ENCODE measurements at regions not wholly inside any gene's neighbourhood (a gene's known extent, or its start where the extent isn't known, plus 50 kb on each side); places are given as distances from the start of the nearest gene placed in this dataset.
"Not testable (repeated sequence)": the region's sequence is repeated elsewhere in the genome, so short reads cannot be mapped to it uniquely, and the experiment has no call there.

DNA sequence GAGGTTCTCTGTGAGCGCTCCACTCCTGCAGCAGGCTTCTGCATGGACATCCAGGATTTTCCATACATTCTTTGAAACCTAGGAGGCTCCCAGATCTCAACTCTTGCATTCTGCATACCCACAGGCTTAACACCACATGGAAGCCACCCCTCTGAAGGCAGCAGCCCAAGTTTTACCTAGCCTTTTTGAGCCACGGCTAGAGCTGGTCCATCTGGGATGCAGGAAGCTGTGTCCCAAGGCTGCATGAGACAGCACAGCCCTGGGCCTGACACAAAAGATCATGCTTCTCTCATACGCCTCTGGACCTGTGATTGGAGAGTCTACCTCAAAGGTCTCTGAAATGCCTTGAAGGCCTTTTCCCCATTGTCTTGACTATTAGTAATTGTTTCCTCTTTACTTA is 53.6 kb upstream of the RPRM start:
- ATAC-seq (ENCODE audit: low FRiP score): no peak
- no peaks in the 10 kb centered on the region for H3K4me1 ChIP-seq (ENCODE audit: control insufficient read depth in 1 of 2, insufficient read depth in 2 of 2, low read length in 2 of 2)
- no peak overlapping the region for H3K4me3 ChIP-seq (ENCODE audit: low read length in 2 of 2)
- no peaks in the 10 kb centered on the region for H3K27me3 ChIP-seq (ENCODE audit: control insufficient read depth in 1 of 2, insufficient read depth in 2 of 2, low read length in 1 of 2)
- intact Hi-C loops (cut with DNase I): no loop called here
- H3K27ac ChIP-seq (ENCODE audit: low read depth in 1 of 2, low read length in 2 of 2): no peak overlapping the region
- no peaks in the 10 kb centered on the region for H3K36me3 ChIP-seq (ENCODE audit: control insufficient read depth in 1 of 2, insufficient read depth in 2 of 2, low read length in 1 of 2)
- DNase-seq: no peak
- WGBS, 2 donors: 84 to 89% methylated on average over 3 of the region's 3 CpGs
- no peaks in the 10 kb centered on the region for H3K9me3 ChIP-seq (ENCODE audit: control insufficient read depth, low read length)

DNA sequence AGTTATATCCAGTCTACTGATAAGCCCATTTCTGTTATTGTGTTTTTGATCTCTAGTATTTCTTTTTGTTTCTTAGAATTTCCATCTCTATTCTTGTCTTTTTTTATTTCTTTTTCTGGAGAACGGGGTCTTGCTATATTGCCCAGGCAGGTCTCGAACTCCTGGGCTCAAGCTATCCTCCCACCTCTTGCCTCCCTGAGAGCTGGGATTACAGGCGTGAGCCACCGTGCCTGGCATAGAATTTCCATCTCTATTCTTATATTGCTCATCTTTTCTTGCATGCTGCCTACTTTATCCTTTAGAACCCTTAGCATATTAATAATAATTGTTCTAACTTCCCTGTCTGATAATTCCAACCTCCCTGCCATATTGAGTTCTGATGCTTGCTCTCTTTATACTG is 55.2 kb upstream of the RPRM start:
- WGBS, 2 donors: 92 to 95% methylated on average over 4 of the region's 4 CpGs
- H3K4me1 ChIP-seq (ENCODE audit: control insufficient read depth in 1 of 2, insufficient read depth in 2 of 2, low read length in 2 of 2); DNase-seq; H3K27ac ChIP-seq (ENCODE audit: low read depth in 1 of 2, low read length in 2 of 2); ATAC-seq (ENCODE audit: low FRiP score); H3K9me3 ChIP-seq (ENCODE audit: control insufficient read depth, low read length); H3K27me3 ChIP-seq (ENCODE audit: control insufficient read depth in 1 of 2, insufficient read depth in 2 of 2, low read length in 1 of 2); intact Hi-C loops (cut with DNase I); H3K4me3 ChIP-seq (ENCODE audit: low read length in 2 of 2); H3K36me3 ChIP-seq (ENCODE audit: control insufficient read depth in 1 of 2, insufficient read depth in 2 of 2, low read length in 1 of 2): not testable (repeated sequence)

DNA sequence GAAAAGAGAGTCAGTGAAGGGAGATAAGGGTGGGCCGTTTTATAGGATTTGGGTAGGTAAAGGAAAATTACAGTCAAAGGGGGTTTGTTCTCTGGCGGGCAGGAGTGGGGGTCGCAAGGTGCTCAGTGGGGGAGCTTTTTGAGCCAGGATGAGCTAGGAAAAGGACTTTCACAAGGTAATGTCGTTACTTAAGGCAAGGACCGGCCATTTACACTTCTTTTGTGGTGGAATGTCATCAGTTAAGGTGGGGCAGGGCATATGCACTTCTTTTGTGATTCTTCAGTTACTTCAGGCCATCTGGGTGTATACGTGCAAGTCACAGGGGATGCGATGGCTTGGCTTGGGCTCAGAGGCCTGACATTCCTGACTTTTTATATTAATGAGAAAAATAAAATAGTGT is 56.0 kb upstream of the RPRM start:
- H3K36me3 ChIP-seq (ENCODE audit: control insufficient read depth in 1 of 2, insufficient read depth in 2 of 2, low read length in 1 of 2); H3K4me1 ChIP-seq (ENCODE audit: control insufficient read depth in 1 of 2, insufficient read depth in 2 of 2, low read length in 2 of 2); H3K9me3 ChIP-seq (ENCODE audit: control insufficient read depth, low read length); ATAC-seq (ENCODE audit: low FRiP score); H3K27ac ChIP-seq (ENCODE audit: low read depth in 1 of 2, low read length in 2 of 2); H3K27me3 ChIP-seq (ENCODE audit: control insufficient read depth in 1 of 2, insufficient read depth in 2 of 2, low read length in 1 of 2); DNase-seq; H3K4me3 ChIP-seq (ENCODE audit: low read length in 2 of 2); intact Hi-C loops (cut with DNase I): not testable (repeated sequence)
- WGBS, 2 donors: 83 to 91% methylated on average over 5 to 7 of the region's 7 CpGs

DNA sequence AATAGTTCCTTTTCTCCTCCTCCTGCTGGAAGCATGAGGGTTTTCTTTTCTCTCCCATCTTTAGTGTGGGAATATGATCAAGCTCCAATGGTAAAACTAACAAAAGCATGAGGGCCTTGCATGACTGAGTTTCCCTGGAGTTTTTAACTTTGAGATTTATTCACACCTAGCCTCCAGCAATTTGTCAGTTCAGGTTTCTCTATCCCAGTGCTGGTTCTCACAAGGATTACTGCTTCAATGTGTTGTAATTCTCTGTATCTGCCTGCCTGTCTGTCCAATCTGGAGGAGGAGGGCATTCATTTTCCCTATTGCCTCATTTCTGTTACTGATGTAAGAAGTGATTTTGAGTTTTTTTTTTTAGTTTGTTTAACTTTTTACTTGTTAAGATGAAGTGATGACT is 57.6 kb upstream of the RPRM start:
- no peaks in the 10 kb centered on the region for H3K36me3 ChIP-seq (ENCODE audit: control insufficient read depth in 1 of 2, insufficient read depth in 2 of 2, low read length in 1 of 2)
- H3K27ac ChIP-seq (ENCODE audit: low read depth in 1 of 2, low read length in 2 of 2): no peak overlapping the region
- H3K4me3 ChIP-seq (ENCODE audit: low read length in 2 of 2): no peak overlapping the region
- H3K4me1 ChIP-seq (ENCODE audit: control insufficient read depth in 1 of 2, insufficient read depth in 2 of 2, low read length in 2 of 2): no peaks in the 10 kb centered on the region
- DNase-seq (no peak), ATAC-seq (ENCODE audit: low FRiP score) (no peak)
- H3K27me3 ChIP-seq (ENCODE audit: control insufficient read depth in 1 of 2, insufficient read depth in 2 of 2, low read length in 1 of 2): no peaks in the 10 kb centered on the region
- intact Hi-C loops (cut with DNase I): no loop called here
- no peaks in the 10 kb centered on the region for H3K9me3 ChIP-seq (ENCODE audit: control insufficient read depth, low read length)

DNA sequence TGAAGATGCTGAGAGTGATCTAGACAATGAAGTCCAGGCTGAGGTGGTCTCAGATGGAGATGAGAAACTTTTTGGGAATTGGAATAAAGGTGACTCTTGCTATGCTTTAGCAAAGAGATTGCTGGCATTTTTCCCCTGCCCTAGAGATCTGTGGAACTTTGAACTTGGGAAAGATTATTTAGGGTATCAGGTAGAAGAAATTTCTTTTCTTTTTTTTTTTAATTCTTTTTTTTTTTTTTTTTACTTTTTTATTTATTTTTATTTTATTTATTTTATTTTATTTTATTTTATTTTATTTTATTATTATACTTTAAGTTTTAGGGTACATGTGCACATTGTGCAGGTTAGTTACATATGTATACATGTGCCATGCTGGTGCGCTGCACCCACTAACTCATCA is 59.5 kb upstream of the RPRM start:
- H3K9me3 ChIP-seq (ENCODE audit: control insufficient read depth, low read length); ATAC-seq (ENCODE audit: low FRiP score); H3K27ac ChIP-seq (ENCODE audit: low read depth in 1 of 2, low read length in 2 of 2); DNase-seq; H3K4me3 ChIP-seq (ENCODE audit: low read length in 2 of 2); H3K4me1 ChIP-seq (ENCODE audit: control insufficient read depth in 1 of 2, insufficient read depth in 2 of 2, low read length in 2 of 2); intact Hi-C loops (cut with DNase I); H3K27me3 ChIP-seq (ENCODE audit: control insufficient read depth in 1 of 2, insufficient read depth in 2 of 2, low read length in 1 of 2); H3K36me3 ChIP-seq (ENCODE audit: control insufficient read depth in 1 of 2, insufficient read depth in 2 of 2, low read length in 1 of 2): not testable (repeated sequence)
- no CpG with 5 or more reads among the region's 1 CpG for WGBS, 2 donors

DNA sequence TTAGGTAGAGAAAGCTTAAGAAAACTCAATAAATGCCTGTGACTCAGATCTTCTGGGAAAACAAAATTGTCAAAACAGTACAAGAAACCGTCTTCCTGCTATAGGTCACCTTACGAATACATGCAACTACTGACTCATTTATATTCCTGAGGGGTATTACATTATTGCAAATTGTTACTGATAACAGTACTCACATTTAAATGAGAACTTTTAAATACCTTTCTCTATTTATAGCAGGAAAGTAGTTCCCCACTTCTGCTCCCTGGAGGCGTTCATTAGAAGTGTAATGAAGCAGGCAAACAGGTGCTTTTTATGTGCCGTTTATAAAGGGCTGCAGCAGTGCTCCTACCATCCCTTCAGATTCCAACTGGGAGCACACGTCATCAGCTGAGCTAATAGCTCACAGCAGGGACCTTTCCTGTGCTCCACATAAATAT is 65.1 kb upstream of the RPRM start:
- intact Hi-C loops (cut with DNase I): no loop called here
- Histone ChIP-seq H3K36me3 (ENCODE audit: control insufficient read depth in 1 of 2, insufficient read depth in 2 of 2, low read length in 1 of 2) (no peaks in the 10 kb centered on the region), H3K9me3 (ENCODE audit: control insufficient read depth, low read length) (no peaks in the 10 kb centered on the region), H3K4me1 (ENCODE audit: control insufficient read depth in 1 of 2, insufficient read depth in 2 of 2, low read length in 2 of 2) (no peaks in the 10 kb centered on the region), H3K27ac (ENCODE audit: low read depth in 1 of 2, low read length in 2 of 2) (no peak overlapping the region), H3K27me3 (ENCODE audit: control insufficient read depth in 1 of 2, insufficient read depth in 2 of 2, low read length in 1 of 2) (no peaks in the 10 kb centered on the region), H3K4me3 (ENCODE audit: low read length in 2 of 2) (no peak overlapping the region)
- no peak for DNase-seq
- WGBS, 2 donors: 18 to 26% methylated on average over 5 of the region's 5 CpGs
- no peak for ATAC-seq (ENCODE audit: low FRiP score)

DNA sequence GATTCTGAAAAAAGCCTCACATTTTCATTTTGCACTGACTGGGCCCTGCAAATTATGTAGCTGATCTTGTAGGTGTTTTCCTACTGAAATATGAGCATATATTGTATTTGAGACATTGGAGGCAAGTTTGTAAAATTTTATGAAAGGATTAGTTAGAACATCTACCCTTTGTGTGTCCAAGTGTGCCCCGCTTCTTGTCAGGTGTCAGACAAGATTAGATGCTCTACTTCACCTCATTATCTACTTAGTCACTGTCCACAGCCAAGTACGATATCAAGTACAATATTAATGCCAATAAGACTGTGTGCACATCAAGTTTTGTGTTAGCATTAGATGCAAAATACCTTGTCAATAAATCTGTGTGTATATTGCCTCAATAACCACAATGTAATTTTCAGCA is 67.8 kb upstream of the RPRM start:
- H3K36me3 ChIP-seq (ENCODE audit: control insufficient read depth in 1 of 2, insufficient read depth in 2 of 2, low read length in 1 of 2): no peaks in the 10 kb centered on the region
- H3K9me3 ChIP-seq (ENCODE audit: control insufficient read depth, low read length): no peaks in the 10 kb centered on the region
- H3K4me1 ChIP-seq (ENCODE audit: control insufficient read depth in 1 of 2, insufficient read depth in 2 of 2, low read length in 2 of 2): no peaks in the 10 kb centered on the region
- intact Hi-C loops (cut with DNase I): no loop called here
- ATAC-seq (ENCODE audit: low FRiP score) (no peak), DNase-seq (no peak)
- no peak overlapping the region for H3K27ac ChIP-seq (ENCODE audit: low read depth in 1 of 2, low read length in 2 of 2)
- H3K27me3 ChIP-seq (ENCODE audit: control insufficient read depth in 1 of 2, insufficient read depth in 2 of 2, low read length in 1 of 2): no peaks in the 10 kb centered on the region
- H3K4me3 ChIP-seq (ENCODE audit: low read length in 2 of 2): no peak overlapping the region
- 83 to 88% methylated on average over 2 of the region's 2 CpGs for WGBS, 2 donors

DNA sequence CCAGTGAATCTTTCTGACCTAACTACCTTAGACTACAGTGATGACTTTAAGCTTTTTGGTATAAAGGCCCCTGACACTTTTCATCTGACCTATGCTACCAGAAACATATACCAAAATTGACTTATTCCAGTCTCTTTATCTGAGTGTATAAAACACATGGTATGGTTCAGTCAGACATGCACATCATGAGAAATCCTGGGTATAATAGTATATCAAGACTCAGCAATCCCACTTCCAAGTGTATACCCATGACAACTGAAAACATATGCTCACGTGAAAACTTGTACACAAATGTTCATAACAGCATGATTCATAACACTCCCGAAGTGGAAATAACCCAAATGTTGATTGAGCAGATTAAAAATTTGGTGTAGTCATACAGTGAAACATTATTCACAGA is 70.0 kb upstream of the RPRM start:
- no peak for DNase-seq
- Histone ChIP-seq H3K36me3 (ENCODE audit: control insufficient read depth in 1 of 2, insufficient read depth in 2 of 2, low read length in 1 of 2) (no peaks in the 10 kb centered on the region), H3K27ac (ENCODE audit: low read depth in 1 of 2, low read length in 2 of 2) (no peak overlapping the region), H3K27me3 (ENCODE audit: control insufficient read depth in 1 of 2, insufficient read depth in 2 of 2, low read length in 1 of 2) (peaks cover 0 to 2% of the 10 kb centered on the region in 2 donors), H3K9me3 (ENCODE audit: control insufficient read depth, low read length) (no peaks in the 10 kb centered on the region), H3K4me1 (ENCODE audit: control insufficient read depth in 1 of 2, insufficient read depth in 2 of 2, low read length in 2 of 2) (no peaks in the 10 kb centered on the region), H3K4me3 (ENCODE audit: low read length in 2 of 2) (no peak overlapping the region)
- WGBS, 2 donors: 54 to 57% methylated on average over 2 of the region's 2 CpGs
- intact Hi-C loops (cut with DNase I): no loop called here
- ATAC-seq (ENCODE audit: low FRiP score): no peak

DNA sequence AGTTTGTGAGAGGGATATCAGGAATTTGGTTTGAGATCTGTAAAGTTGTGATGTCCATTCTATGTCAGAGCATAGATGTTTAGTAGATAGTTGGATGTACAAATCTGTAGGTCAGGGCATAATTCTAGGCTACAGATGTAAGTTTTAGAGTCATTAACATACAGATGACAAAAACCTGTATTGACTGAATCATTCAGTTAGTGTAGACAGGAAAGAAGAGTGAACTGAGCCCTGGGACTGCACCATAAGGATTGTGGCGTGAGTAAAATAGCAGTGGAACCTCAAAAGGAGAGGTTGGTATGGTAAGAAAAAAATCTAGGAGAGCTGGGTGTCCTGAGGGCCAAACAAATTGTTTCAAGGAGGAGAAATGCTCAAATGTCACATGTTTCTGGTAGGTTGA is 73.1 kb upstream of the RPRM start:
- no peaks in the 10 kb centered on the region for H3K4me1 ChIP-seq (ENCODE audit: control insufficient read depth in 1 of 2, insufficient read depth in 2 of 2, low read length in 2 of 2)
- 31 to 49% methylated on average over 1 of the region's 1 CpG for WGBS, 2 donors
- intact Hi-C loops (cut with DNase I): no loop called here

More for the DNA sequence above, 73.1 kb upstream of the RPRM start:
- peaks cover 0 to 2% of the 10 kb centered on the region in 2 donors for H3K27me3 ChIP-seq (ENCODE audit: control insufficient read depth in 1 of 2, insufficient read depth in 2 of 2, low read length in 1 of 2)
- H3K27ac ChIP-seq (ENCODE audit: low read depth in 1 of 2, low read length in 2 of 2): no peak overlapping the region
- ATAC-seq (ENCODE audit: low FRiP score): no peak
- H3K9me3 ChIP-seq (ENCODE audit: control insufficient read depth, low read length): no peaks in the 10 kb centered on the region
- no peak overlapping the region for H3K4me3 ChIP-seq (ENCODE audit: low read length in 2 of 2)
- no peak for DNase-seq
- H3K36me3 ChIP-seq (ENCODE audit: control insufficient read depth in 1 of 2, insufficient read depth in 2 of 2, low read length in 1 of 2): no peaks in the 10 kb centered on the region
